Activated CD4-positive, alpha-beta T cell treated with anti-CD3 and anti-CD28 coated beads, Interleukin-2, amount 50 U/mL, for 16 hours (primary cell): ENCODE measurements at regions not wholly inside any gene's neighbourhood (a gene's known extent, or its start where the extent isn't known, plus 50 kb on each side); places are given as distances from the start of the nearest gene placed in this dataset.

Experiments
- DNase-seq: peaks from one replicate; pipeline ENCODE4 v3.0.0-alpha.2; 2020

DNA sequence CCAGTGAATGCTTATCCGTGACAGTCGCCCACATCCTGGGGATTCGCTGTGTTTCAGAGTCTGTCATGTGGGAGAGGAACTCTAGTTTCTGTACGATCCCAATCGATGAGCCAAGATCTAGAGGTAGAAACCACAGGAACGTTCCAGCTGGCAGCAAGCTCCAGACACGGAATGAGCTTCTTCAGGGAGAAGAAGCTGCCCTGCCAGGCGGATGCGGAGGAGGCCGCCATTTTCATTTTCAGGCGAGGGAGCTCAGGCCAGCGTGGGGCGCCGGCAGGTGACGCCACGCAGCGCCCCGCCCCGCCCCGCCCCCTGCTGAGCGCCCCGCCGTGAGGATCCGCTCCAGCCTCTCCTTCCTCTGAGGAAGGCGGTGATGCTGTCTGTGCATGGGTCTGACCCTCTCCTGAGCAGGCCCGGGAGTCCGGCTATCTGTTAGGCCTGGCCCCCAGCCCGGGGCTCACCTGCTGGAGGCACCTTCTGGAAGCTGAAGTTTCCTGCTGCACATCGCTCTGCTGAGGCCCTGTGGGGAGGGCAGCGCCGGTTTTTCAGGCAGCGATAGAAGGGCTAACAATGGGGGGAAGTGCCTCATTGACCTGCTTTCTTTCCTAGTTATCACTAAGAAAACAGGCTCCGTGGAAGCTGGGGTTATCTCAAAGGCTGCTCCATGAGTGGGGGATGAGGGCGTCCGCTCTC is 147.5 kb downstream of the ERMARD start:
- no peak for DNase-seq

DNA sequence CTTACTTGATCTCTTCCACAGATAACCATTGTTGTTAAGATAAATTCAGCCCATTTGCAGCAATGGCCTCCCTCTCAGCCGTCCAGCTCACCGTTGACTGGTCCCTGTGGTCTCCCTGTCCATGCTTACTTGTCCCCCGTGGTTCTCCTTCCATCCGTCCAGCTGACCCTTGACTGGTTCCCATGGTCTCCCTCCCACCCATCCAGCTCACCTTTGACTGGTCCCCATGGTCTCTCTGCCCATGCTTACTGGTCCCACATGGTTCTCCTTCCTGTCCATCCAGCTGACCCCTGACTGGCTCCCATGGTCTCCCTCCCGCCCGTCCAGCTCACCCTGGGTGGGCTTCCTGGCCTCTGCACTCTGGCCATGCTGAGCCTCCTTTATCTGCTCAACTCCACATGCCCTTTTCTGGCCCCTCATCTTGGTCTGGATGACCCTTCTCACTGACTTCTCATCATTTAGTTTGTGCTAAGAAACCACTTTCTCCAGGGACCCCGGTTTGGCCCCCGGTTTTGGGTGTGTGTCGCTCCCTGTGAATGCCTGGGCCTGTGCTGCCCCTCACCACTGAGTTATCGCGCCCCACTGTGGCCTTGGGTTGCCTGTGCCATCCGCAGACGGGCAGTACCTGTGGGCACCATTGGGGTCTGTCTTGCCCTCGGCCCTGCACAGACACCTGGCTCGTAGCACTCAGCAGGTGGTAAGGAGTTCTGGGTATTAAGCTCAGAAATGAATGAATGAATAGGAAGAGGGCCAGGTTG is 146.4 kb downstream of the ERMARD start:
- no peak for DNase-seq

DNA sequence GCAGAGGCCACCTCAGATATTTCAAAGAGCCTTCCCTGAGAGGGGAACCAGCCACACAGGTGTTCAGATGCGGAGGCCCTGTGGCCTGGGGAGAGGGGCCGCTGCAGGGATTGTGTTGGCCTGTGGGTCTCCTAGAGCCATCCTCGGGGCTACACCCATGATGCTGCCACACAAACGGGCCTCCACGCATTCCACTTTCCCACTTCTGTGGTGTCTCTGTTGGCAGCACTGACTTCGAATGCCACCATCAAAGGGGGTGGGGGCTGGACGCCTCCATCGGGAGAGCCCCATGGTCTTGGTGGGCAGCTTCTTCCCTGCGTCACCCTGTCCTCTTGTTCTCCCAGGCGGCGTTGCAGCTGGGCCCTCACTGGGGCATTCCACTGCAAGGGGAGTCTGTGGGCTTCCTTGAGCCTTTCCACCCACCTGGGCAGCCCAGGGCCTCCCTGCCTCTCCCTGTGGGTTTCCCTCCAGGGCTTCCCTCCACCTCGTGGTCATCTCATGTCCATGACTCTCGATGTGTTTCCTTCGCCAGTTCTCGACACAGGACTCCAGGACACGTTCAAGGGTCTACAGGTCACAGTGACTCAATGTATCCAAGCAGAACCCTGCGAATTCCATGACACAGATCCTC is 145.5 kb downstream of the ERMARD start:
- no peak for DNase-seq

DNA sequence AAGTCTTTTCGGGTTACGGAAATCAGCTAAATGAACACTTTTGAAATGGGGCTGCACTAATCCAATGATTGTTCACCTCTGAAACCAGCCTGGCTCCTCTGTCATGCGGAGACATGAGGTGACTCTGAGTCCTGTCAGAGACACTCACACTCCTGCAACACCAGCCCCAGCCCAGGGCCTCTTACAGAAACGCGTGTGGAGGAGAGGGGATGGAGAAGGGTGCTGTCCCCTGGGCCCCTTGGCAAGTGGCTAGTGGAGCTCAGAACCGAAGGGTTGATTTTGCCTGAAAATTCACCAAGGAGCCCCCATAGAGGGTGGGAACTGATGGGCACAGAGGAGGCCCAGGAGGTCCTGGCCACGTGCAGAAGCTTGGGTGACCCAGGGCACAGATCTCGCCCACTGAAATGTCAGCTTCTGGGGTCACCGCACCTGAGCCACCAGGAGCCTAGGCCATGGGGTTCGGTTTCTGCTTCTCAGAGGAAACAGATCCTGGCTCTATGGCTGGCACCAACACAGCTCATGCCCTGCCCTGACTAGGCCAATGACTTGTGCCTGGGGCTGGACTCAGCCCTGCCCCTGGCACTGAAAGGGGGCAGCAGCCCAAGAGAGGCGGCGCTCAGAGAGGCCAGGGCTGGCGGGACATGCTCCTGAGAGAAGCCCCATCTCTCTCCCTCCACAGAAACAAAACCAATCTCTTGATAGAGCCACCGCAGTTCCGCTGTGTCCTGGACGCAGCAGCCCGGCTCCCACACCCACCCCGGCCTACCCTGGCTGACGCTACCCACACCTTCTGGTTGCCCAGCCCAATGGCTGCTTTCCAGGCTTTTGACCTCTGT is 144.7 kb downstream of the ERMARD start:
- DNase-seq, result no peak

DNA sequence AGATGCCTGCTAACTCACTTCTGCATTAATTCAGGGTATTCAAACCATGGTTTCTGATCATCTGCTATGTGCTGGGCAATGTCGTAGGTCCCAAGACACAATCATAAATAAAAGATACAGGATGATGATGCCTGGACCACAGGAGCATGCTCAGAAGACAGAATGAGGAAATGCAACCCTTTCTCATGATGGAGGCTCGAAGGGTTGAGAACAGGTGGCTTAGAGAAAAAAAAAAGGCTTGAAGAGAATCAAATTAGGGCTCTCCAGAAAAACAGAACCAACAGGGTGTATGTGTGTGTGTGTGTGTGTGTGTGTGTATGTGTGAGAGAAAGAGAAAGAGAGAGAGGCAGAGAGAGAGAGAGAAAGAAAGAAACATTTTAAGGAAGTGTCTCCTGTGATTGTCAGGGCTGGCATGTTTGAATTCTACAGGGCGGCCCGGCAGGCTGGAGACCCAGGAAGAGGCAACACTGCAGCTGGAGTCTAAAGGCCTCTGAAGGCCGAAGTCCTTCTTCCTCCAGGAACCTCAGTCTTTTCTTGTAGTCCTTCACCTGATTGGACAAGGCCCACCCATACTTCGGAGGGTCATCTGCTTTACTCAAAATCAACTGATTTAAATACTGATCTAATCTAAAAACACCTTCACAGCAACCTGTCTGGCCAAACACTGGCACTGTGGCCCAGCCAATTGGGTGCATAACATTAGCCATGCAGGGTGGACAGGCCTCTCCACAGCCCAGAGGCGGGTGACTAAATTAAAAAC is 143.8 kb downstream of the ERMARD start:
- DNase-seq, result no peak

DNA sequence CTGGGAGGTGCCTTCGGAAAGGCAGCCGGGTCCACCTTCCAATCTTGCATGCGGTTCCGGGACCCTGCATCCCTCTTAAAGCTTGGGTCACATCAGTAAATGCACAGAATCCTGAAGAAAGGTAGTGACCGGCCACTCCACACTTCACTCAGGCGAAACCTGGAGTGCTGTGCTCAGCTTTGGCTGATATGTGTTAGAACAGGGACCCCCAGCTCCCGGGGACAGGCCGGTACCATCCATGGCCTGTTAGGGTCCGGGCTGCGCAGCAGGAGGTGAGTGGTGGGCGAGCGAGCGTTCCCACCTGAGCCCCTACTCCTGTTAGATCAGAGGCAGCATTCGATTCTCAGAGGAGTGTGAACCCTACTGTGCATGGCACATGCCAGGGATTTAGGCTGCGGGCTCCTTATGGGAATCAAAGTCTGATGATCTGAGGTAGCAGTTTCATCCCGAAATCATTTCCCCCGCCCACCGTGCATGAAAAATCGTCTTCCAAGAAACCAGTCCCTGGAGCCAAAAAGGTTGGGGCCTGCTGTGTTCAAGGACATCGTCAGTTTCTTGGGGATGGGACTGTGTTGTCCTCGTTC is 143.0 kb downstream of the ERMARD start:
- no peak for DNase-seq

DNA sequence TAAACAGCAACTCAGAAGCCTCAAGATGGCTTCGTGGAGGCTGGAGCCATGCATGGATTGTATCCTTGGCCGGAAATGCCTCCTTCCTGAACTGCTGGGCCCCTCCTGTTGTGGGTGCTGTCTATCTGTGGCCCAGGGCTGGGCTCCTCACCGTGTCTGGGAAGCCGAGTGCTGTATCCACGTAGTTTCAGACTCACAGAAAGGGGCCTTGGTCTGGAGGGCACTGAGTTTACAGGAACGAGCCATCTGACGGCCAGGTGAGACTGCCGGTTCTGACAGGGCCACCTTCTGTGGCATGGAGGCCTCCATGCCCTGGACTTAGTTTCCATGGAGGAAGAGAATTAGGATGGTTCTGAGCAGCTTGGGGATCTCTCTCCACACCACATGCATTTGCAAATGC is 142.2 kb downstream of the ERMARD start:
- DNase-seq, result no peak

DNA sequence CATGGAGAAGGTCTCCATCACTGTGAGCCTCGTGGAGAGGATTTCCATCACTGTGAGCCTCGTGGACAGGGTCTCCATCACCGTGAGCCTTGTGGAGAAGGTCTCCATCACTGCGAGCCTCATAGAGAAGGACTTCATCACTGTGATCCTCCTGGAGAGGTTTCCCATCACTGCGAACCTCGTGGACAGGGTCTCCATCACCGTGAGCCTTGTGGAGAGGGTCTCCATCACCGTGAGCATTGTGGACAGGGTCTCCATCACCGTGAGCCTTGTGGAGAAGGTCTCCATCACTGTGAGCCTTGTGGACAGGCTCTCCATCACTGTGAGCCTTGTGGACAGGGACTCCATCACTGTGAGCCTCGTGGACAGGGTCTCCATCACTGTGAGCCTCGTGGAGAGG is 140.4 kb downstream of the ERMARD start:
- no peak for DNase-seq

DNA sequence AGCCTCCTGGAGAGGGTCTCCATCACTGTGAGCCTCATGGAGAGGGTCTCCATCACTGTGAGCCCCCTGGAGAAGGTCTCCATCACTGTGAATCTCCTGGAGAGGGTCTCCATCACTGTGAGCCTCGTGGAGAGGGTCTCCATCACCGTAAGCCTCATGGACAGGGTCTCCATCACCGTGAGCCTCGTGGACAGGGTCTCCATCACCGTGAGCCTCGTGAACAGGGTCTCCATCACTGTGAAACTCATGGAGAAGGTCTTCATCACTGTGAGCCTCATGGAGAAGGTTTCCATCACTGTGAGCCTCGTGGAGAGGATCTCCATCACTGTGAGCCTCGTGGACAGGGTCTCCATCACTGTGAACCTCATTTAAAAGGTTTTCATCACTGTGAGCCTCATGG is 140.0 kb downstream of the ERMARD start:
- DNase-seq, result no peak

DNA sequence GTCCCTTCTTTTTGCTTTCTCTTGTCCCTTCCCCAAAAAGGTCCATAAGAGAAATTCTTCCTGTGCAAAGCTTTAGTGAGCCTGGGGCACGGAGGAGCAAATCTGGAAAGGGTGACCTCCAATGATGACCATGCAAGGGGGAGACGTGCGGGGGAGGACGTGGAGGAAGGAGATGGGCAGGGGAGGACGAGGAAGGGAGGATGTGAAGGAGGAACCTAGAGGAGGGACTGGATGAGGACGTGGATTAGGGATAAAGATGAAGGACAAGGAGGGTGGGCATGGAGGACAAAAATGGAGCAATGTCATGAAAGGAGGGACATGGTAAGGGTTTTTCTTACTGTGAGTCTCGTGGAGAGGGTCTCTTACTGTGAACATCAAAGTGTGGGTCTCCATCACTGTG is 139.5 kb downstream of the ERMARD start:
- no peak for DNase-seq

DNA sequence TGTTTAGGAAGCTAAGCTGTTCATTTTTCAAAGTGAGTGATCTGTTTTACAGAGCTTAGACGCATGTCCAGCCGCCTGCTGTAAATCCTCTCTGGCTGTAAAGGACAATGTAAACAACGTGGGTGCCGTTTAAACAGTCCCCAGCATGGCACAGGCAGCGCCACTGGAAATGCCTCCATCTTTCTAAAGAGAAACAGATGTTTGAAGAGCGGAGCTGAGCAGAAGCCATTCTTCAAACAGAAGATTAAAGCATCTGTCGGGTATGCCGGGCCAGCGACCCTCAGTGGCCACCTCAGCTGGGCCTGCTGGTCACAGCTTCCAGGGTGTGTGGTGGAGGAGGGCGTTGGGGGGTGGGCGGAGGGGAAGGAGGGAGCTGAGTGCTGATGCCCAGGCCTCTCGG is 138.6 kb downstream of the ERMARD start:
- no peak for DNase-seq

DNA sequence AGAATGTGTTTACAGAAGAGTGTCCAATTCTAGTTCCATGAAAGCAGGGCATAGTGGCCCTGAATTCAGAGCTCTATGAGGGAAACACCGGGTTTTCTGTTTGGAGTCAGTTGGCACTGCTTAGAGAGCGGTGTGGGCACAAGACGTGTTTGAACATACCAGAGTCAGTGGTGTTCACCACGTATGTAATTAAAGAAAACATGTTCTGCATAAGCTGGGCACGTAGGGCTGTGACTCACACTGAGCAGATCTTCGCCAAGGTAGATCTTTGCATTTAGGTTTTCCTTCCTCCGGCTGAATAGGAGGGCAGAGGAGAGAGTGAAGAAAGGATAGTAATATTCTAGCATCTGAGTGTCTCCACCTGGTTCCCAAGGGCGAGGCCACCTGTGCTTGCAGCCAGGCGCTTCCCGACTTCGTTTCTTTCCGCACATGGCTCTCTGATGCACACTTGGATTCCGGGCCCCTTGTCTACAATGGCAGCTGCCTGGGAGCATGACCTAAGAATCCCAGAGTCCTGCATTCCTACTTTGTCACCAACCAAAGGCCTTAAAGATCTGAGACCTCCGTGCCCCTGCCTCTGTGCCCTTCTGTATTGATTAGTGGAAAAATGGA is 136.2 kb downstream of the ERMARD start:
- DNase-seq, result no peak

DNA sequence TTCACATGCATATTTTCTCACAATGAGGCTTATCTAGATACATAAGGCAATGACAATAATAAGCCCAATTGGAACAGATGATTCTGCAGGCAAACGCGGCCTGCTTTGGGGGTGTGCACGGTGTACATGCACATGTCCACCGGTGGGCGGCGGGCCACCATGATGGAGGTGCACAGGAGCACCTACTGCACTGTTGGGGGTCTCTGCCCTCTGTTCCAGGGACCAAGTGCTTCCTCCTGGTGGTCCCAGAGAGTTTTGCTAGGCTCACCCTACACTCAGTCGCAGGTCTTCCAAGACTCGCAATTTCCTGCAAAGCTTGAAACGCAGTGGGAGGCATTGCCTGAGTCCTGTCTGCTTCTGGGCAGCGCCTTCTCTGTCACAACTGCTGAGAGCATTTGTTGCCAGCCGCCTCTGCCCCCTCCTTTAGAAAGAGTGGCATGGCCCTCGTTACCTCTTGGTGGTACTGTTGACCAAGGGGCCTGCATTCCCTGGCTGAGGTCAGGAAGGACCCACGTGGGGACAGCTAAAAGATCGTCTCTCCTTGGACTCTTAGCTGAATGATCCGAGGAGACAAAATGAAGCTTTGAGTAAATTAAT is 135.3 kb downstream of the ERMARD start:
- no peak for DNase-seq

DNA sequence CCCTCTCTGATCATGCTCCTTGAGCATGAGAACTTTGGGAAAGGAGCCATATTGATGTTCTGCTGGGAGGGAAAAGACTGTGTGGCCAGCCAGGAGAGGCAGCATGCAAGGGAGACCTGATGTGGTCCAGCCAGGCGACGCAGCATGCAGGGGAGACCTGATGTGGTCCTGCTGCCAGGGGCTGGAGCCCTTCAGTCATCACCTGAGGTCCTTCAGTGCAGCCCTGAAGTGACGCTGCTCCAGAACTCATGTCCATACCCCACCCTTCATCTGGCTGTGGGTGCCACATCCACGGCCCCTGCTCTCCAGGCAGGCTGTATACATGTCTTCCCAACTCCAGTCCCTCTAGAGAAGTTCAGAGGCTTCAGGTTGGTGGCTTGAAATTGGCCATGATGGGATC is 134.4 kb downstream of the ERMARD start:
- no peak for DNase-seq

DNA sequence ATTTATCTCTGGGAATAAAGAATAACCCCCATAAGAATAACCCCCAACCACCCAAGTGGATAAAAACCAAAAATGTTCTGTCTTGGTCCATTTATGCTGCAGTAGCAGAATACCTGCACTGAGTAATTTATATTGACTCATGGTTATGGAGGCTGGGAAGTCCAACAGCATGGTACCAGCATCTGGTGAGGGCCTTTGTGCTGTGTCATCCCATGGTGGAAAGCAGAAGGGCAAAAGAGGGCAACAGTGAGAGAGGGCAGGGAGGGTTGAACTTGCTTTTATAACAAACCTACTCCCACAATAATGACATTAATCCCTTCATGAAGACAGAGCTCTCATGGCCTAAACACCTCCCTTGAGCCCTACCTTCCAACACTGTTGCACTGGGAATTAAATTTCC is 133.7 kb downstream of the ERMARD start:
- DNase-seq, result no peak

DNA sequence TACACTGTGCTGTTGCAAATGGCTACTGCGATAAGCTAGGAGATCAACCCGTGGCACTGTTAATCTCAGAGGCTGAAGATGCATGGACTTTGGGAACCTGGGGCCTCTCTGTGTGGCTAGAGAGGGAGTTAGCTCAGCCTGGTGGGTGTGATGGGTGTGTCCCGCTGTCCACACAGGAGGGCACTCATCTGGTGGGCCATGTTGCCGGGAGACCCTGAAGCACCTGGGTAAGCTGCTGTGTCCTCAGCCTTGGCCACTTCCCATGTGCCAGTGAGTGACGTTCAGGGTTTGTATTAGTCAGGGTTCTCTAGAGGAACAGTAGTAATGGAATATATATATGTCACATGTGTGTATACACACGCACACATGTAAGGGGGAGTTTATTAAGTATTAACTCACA is 132.7 kb downstream of the ERMARD start:
- no peak for DNase-seq

DNA sequence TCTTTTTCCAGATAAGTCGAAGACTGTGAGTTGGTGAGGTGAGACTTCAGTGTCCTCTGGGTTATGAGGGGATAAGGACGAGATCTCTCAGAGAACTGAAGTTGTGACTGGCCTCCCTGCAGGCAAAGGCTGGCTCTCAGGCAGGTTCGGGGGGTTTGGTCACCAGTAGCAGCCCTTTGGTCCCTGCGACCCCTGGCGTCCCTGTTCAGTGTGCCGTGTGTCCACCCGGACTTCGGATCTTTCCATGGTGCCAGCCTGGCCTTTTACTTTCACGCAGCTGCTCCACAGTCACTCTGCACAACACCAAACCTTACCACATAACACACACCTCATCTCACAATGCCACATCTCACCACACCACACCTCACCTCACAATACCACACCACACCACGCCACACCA is 131.9 kb downstream of the ERMARD start:
- no peak for DNase-seq

DNA sequence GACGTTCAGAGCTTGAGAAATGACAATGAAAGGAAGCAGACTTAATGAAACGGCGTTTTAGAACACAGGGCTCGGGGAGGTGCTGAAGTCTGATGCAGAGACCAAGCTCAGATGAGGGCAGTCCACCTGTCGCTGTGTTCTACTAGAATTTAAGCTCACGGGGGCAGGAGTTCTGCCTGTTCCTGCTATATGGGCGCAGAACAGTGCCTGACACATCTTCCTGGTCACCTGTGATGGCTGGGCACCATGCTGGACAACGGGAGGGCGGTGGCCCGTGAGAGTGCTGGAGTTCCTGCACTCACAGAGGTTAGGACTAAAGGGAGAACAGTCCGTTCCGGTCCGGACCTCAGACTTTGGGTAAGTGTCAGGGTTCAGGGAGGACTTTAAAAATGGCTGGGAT is 130.6 kb downstream of the ERMARD start:
- no peak for DNase-seq

DNA sequence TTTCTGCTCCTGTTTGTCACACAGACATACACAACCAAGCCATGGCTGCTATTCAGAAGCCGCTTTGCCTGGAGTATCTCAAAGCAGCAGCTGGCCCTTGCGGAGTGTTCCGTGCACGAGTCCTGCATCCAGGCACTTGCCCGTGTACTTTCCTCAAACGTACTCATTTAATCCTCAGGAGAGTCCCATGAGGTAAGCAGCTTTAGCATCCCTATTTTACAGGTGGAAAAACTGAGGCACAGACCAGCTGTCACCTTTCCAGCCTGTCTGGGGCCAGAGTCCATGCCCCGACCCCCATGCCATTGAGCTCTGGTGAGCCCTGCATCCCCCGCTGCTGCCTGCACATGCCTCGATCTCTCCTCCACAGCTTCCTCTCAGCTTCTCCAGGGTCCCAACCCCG is 130.0 kb downstream of the ERMARD start:
- no peak for DNase-seq

DNA sequence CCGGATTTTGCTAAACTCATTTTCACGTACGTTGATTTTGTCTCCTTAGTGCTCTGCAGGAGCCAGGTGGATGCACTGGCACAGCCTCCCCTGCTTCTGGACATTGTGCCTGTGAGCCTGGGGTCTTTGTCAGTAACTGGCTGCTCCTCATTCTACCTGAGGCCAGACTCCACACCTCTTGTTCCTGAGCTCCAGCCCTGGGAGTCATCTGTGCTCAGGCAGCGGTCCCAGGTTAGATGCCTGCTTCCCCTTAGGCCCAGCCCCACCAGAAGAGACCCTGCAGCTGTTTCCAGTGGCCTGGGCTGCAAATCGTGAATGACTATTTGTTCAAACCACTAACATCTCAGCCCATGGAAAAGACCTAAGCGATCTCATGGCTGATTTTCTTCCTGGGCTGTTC is 129.1 kb downstream of the ERMARD start:
- no peak for DNase-seq

DNA sequence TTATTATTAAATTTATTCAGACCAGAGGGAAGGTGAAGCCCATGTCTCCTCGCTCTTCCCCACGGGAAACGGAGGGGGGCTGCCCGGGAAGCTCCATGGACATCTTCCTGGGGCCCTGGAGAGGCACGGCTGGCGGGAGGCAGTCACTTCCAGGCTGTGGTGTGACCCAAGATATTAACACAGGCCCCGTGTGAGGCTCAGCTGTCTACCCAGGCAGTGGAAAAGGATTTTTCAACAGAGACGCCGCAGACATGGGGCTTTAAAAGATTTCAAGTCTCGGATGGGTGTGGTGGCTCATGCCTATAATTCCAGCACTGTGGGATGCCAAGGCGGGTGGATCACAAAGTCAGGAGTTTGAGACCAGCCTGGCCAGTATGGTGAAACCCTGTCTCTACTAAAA is 117.9 kb downstream of the ERMARD start:
- no peak for DNase-seq
